CD4-positive, alpha-beta T cell treated with Interleukin-17A for 1 hour (primary cell): ENCODE measurements at regions not wholly inside any gene's neighbourhood (a gene's known extent, or its start where the extent isn't known, plus 50 kb on each side); places are given as distances from the start of the nearest gene placed in this dataset.
"Not testable (repeated sequence)": the region's sequence is repeated elsewhere in the genome, so short reads cannot be mapped to it uniquely, and the experiment has no call there.

Experiments
- DNase-seq: peaks from one replicate; pipeline ENCODE4 v3.0.0-alpha.2; 2020

DNA sequence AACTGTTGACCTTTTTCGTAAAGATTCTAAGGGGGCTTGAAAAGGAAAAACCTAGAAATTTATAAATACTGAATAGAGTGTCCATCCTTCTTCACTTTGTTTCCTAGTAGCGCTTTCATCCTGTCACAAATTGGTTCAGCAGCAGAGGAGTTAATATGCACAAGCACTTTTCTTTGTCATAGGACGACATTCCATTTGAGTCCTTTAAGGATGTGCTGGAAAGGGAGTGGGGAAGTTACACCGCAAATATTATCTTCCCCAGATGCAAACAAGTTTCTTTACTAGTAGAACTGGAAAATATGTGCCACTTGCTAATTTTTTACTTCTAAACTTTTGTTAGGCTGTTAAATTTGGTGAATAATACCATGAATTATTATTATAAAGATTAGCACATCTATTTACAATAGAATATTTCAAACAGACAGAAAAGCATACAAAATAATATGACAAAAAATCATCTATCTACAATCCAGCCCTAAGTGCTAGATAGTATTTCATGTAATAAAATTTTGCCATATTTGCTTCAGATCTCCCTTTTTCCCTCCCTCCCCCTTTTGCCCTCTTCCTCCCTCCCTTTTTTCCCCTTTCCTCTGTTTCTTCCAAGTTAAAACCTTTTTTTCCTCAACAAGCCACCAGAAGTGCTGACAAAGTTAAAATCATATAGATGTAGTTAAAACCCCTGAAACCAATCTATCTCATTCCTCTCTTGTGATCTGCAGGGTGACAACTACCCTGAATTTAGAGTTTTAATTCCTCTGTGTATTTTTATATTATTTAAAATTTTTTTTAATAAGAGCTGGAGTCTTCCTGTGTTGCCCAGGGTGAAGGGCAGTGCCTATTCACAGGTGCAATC, 50.5 kb upstream of the MAP4K3 start:
- no peak for DNase-seq

- DNase-seq: no peak
Measured at GRCh38 chr2:39488450-39488849, 51.4 kb upstream of the MAP4K3 start.

DNA sequence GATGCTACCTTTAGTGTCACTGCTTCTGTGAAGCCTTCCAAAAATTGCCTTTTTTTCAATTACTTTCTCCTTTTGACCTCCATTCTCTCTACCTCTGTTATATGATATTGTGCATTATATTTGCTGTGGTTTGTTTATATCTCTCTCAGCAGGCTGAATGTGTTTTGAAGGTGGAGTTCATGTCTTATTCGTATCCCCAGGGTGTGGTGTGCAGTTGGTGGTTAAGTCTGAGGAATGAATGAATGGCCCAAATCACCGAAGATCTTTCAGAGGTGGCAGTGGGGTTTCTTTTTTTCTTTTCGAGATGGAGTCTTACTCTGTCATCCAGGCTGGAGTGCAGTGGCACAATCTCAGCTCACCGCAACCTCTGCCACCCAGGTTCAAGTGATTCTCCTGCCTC, 53.5 kb upstream of the MAP4K3 start:
- no peak for DNase-seq

DNA sequence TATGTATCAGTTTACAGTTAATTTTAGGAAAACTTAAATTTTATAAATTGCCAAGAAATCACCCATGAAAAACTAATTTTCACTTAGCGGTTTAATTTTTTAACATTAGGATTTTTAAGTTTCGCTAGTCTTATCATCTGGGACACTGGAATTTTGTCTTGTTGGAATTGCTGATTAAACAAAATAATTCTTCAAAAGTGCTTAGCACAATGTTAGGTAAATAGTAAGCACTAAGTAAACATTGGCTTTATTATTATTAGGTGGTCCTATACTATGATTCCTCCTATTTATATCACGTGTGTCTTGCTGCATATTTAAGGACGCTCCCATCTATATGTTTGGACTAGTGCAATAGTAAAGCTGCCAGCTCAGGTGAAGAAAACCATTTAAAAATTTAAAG, 54.6 kb upstream of the MAP4K3 start:
- no peak for DNase-seq

DNA sequence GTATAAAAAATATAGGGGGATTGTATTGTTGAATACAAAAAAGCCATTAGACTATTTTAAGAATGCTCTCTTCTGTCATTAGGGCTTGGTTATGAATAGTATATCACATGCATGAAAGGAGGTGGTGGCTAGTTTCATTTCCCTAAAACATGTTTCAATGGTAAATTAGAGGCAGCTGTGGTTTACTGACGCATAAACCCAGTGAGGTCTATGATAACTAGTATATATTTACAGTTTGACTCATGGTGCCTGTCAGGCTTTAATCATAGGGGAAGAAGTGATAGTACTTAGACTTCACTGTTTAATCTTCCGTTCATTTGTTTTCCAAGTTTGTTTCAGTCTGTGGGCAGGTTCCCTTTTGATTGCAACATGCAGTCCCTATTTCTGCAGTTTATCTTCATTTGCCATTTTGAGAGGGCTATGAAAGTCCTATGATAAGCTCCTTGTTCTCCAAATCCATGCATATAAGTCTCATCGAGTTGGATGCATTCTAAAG, 55.1 kb upstream of the MAP4K3 start:
- peak; percentile 29 for DNase-seq

DNA sequence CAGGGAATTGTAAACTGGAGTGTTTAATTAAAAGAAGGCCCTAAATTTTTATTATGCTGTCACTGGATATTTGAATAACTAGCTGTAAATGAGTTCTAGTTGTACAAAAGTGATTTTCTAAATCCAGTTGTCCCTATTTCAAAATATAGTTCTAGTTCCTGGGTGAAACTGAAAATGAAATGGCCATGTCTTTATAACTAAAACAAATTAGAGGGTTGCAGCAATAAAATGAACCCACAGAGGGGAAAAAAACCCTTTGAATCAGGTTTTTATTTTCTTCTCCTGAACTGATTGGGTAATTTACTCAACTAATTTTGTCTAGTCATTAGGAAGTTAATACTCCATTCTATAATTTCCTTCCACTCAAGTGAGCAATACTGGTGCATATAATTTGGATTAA, 55.6 kb upstream of the MAP4K3 start:
- DNase-seq: no peak

DNA sequence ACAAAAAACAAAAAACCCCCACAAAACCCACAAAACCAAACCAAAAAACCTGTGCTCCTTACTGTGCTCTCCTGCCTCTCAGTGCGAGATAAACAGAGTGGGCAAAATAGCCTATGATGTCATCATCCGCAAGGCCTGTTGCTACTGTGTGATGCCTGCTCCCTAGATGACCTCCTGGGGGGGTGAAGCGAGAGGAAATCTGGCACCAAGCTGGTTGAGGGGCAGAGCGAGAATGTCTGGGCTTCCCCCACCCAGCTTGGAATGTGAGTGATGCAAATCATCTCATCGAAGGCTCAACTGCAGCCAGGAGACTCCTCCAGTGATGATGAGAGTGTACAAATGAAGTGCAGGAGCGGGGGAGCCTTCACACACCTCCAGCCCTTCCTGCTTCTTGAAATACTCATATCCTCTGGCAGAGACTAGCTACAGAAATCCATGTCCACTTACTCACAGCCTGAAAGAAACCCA, 57.7 kb upstream of the MAP4K3 start:
- no peak for DNase-seq

GRCh38 chr2:39497082-39497801, 60.2 kb upstream of the MAP4K3 start:
- no peak for DNase-seq

DNA sequence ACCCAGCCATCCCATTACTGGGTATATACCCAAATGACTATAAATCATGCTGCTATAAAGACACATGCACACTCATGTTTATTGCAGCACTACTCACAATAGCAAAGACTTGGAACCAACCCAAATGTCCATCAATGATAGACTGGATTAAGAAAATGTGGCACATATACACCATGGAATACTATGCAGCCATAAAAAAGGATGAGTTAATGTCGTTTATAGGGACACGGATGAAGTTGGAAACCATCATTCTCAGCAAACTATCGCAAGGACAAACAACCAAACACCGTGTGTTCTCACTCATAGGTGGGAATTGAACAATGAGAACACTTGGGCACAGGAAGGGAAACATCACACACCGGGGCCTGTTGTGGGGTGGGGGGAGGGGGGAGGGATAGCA, 61.1 kb upstream of the MAP4K3 start:
- DNase-seq: not testable (repeated sequence)

DNA sequence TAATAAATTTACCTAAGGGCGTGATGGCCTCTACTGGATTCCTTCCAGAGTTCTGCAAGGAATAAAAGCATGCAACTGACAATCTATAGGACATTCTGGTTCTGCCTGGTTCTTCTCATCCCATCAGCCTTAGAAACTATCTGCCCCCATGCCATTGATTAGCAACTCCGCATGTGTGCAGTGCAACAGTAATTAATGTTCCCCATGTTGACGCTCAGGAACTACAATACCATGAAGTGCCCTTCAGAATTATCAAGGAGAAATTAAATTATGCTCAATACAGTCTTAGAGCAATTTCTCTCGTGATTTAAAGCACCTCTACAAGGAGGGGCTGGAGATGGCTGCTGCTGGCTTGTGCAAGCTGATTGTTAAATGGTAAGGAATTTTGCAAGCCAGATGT, 61.7 kb upstream of the MAP4K3 start:
- DNase-seq: no peak

- DNase-seq: no peak
Measured at GRCh38 chr2:39499336-39499735, 62.3 kb upstream of the MAP4K3 start.

GRCh38 chr2:39501412-39501811, 64.3 kb upstream of the MAP4K3 start:
- no peak for DNase-seq

- no peak for DNase-seq
Measured at GRCh38 chr2:39503277-39503676, 66.2 kb upstream of the MAP4K3 start.

- no peak for DNase-seq
Measured at GRCh38 chr2:39504790-39505335, 67.8 kb upstream of the MAP4K3 start.

GRCh38 chr2:39506215-39506614, 69.1 kb upstream of the MAP4K3 start:
- DNase-seq: no peak

DNA sequence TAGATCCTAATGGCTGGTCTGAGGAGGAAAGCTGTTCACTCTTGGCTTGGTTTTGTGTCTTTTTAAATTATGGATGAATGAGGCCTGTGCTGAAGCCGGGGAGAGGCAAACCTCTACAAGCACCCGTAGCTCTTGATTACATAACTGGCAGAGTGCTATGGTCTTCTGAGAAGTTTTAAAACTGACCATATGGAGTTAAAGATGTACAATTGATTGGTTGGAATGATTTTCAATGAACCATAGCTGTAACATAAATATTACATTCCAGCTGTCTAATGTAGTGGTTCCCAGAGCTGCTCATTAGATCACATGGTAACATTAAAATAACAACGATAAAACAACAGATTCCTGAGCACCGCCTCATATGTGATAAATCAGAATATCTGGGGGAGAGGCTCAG, 71.1 kb upstream of the MAP4K3 start:
- no peak for DNase-seq

DNA sequence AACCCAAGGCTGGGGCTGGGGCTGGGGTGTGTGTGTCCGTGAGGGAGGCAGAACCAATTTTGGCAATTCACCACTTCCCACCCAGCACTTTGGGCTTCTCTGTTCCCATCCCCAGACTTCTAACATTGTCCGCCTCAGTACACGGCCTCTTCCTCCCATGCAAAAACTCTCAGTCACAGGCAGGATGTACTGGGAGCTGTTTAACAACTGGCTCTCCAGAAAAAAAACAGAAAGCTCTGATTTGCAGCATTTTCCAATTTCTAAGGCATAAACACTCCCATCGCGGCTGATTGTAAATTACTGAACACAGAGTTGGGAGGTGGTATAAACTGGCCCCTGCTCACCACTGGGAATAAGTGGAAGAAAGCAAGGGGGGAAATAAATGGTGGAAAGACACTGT, 73.1 kb upstream of the MAP4K3 start:
- no peak for DNase-seq

- DNase-seq: no peak
Measured at GRCh38 chr2:39511219-39511604, 74.1 kb upstream of the MAP4K3 start.

DNA sequence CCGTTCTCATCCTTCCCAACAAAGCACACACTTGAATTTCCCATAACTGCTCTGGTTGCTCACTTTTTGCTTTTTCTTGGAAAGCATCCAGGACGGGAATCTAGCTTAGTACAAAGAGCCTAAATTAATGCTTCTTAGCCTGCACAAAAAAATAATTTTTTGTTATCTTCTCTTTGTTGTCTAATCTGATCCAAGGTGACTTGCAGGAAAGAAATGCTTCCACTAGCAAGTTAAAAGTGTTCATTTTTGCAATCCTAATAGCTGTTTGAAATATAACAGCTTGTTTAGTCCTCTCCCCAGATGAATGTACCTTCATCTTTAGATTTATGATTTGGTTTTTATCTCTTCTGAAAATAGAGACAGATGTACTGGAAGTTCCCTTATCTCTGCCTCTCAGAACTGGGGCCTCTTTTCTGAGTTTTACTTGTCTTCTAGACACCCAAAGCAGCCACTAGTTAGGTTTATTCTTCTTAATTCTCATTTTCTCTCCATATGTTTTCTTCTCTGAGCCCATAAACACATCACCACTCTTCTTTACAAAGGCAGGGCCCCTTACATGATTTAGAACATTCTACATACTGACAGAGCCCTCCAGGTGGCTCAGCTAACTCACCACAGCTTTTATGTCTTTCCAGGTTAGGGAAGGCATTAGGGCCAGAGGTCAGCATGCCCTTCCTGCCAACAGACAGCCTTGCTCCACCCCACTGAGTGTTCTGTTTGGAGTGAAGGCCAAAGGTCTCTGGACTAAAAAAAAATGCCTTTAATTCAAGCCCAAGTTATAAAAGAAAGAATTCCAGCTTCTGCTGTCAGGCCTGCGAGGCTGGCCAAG, 74.7 kb upstream of the MAP4K3 start:
- DNase-seq: no peak

- DNase-seq: no peak
Measured at GRCh38 chr2:39512434-39512935, 75.4 kb upstream of the MAP4K3 start.

DNA sequence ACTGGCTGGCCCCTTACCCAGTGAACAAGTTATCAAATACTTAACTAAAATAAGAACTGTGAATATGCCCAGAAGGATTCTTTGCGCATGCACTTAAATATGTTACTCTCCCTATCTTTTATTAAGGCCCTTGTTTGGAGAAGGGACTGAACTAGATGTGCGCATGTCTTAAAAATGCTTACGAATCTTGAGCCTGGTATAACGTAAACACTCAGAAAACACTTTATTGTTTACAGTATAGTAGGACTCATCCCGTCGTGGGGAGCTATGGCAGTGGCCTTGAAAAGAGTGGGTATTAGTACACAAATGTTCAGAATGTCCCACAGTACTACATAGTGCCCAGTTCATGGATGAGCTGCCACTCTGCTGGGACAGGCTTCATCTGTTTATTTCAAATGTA, 75.9 kb upstream of the MAP4K3 start:
- DNase-seq: no peak

GRCh38 chr2:39513641-39514094, 76.6 kb upstream of the MAP4K3 start:
- DNase-seq: peak; percentile 1

DNA sequence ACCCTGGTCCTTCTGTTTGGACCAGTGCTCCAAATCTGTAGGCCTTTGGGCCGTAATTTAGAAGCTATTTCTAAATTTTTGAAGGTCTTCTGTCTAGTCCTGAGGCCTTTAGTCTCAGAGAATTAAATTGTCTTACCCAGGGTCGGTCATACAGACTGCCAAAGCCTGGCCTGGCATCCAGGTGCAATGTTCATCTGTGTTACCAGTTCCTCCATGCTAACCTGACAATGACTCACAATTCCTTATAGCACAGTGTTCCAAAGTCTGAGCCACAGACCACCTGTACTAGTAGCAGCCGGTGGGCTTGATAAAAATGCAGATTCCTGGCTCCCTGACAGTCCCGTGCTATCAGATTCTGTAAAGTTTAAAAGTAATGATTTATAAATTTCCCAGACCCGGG, 77.7 kb upstream of the MAP4K3 start:
- no peak for DNase-seq
